PFSK-1 (cell line): ENCODE measurements at regions not wholly inside any gene's neighbourhood (a gene's known extent, or its start where the extent isn't known, plus 50 kb on each side); places are given as distances from the start of the nearest gene placed in this dataset.

Source experiments
- FOXP2 ChIP-seq: optimal IDR thresholded peaks from 2 replicates; pipeline ENCODE3; 2011; ENCODE audit warnings: borderline replicate concordance, control low read depth, inconsistent platforms; ENCODE audit not compliant: insufficient read depth; ENCODE audit errors: extremely low read length, extremely low read depth
- POLR2AphosphoS5 ChIP-seq: IDR thresholded peaks from 2 replicates; pipeline ENCODE4 v1.6.1; 2012; ENCODE audit warnings: low read depth, mild to moderate bottlenecking, control low read depth, low read length, moderate library complexity
- REST ChIP-seq, 2 experiments: IDR thresholded peaks; 2 replicates each; pipeline versions ENCODE4 v1.6.1 to v1.8.0; 2011 to 2012; ENCODE audit warnings: low read depth in 2 of 2, low read length in 2 of 2, control low read depth in 1 of 2, inconsistent platforms in 1 of 2, mild to moderate bottlenecking in 1 of 2, moderate library complexity in 1 of 2; ENCODE audit not compliant: insufficient read depth in 1 of 2
- SIN3A ChIP-seq: IDR thresholded peaks from 2 replicates; pipeline ENCODE4 v1.6.1; 2012; ENCODE audit warnings: mild to moderate bottlenecking, low read length, moderate library complexity, borderline replicate concordance; ENCODE audit not compliant: insufficient read depth
- TAF1 ChIP-seq: IDR thresholded peaks from 2 replicates; pipeline ENCODE4 v1.6.1; 2012; ENCODE audit warnings: low read length, control low read depth, borderline replicate concordance; ENCODE audit not compliant: insufficient read depth

DNA sequence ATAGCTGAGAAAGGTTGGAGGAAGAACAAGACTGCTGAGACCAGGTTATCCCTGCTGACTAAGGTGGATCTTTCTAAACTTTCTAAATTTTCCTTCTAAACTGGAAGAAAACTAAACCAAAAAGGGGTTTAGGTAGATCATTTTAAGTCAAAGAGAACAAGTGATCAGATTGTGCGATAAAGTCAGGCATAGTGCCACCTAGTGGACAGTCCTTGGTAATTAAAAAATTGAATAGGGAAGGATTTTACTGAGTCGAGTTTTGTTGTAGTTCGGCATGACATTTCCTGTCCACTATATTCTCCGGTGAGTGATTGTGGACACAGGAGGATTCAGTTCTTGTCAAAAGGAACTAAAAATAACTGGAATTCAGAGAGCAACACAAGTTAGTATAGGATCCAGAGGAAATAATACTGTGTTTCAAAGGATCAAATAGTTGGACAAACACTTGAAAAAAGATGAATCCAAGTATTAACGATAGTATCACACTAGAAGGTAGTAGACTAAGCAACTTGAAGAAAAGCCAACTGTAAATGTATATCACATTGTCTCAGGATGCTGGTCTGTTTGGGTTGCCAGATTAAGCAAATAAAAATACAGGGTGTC lies 1236.4 kb downstream of the FAM181B start:
- no peak for TF ChIP-seq POLR2AphosphoS5
- TF ChIP-seq TAF1, result no peak
- TF ChIP-seq REST (IDR thresholded peaks at IDR 0.05; ENCODE audit: insufficient read depth in 1 of 2, low read depth in 2 of 2, low read length in 2 of 2), result no peak
- TF ChIP-seq SIN3A, result no peak
- TF ChIP-seq FOXP2, result no peak

GRCh38 chr11:81496601-81497000 lies 1237.1 kb downstream of the FAM181B start:
- no peak for TF ChIP-seq TAF1
- TF ChIP-seq REST (IDR thresholded peaks at IDR 0.05; ENCODE audit: insufficient read depth in 1 of 2, low read depth in 2 of 2, low read length in 2 of 2), result no peak
- TF ChIP-seq FOXP2, result no peak
- no peak for TF ChIP-seq POLR2AphosphoS5
- no peak for TF ChIP-seq SIN3A

GRCh38 chr11:81495699-81496292 lies 1237.9 kb downstream of the FAM181B start:
- TF ChIP-seq SIN3A, result no peak
- TF ChIP-seq TAF1, result no peak
- TF ChIP-seq FOXP2, result no peak
- no peak for TF ChIP-seq REST (IDR thresholded peaks at IDR 0.05; ENCODE audit: insufficient read depth in 1 of 2, low read depth in 2 of 2, low read length in 2 of 2)
- no peak for TF ChIP-seq POLR2AphosphoS5

DNA sequence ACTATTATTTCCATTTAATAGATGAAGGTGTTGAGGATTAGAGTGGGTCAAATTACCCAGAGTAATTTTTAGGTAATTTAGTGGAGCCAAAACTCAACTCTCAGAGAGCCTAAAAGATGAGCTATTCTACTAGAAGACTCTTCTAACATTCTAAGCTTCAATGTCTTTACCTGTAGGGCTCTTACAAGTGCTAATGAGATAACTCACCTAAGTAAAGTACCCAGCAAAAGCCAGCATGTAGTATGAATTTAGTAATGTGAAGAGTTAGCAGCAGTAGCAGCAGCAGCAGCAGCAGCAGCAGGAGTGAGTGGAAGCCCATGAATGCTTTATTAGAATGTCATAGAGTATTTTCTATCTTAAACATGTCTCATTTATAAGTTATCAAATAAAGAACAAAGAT lies 1239.2 kb downstream of the FAM181B start:
- no peak for TF ChIP-seq TAF1
- no peak for TF ChIP-seq REST (IDR thresholded peaks at IDR 0.05; ENCODE audit: insufficient read depth in 1 of 2, low read depth in 2 of 2, low read length in 2 of 2)

- TF ChIP-seq REST (IDR thresholded peaks at IDR 0.05; ENCODE audit: insufficient read depth in 1 of 2, low read depth in 2 of 2, low read length in 2 of 2) (no peak), SIN3A (no peak), FOXP2 (no peak), POLR2AphosphoS5 (no peak), TAF1 (no peak)
Measured at GRCh38 chr11:81492923-81493445, 1240.7 kb downstream of the FAM181B start.
